PC-3 (cell line): ENCODE measurements at regions not wholly inside any gene's neighbourhood (a gene's known extent, or its start where the extent isn't known, plus 50 kb on each side); places are given as distances from the start of the nearest gene placed in this dataset.

ENCODE experiments used
- ATAC-seq: fragments of 200-7000 bp; cut with Tn5 transposase; 2 replicates; pipeline ENCODE4 v1.9.1; 2020; ENCODE audit warnings: mild to moderate bottlenecking, moderate library complexity
- BruUV-seq: library from RNA; stranded (reverse); fragments of 400-500 nt; replicated peaks from 2 replicates; lab custom pipeline; 2021; lab: Mats Ljungman, UMichigan
- CTCF ChIA-PET: fragments of 300-600 bp; sonication (Branson Sonifier 250); formaldehyde crosslinking; loops from one replicate; lab custom pipeline; 2022; ENCODE audit warnings: antibody characterized with exemption; lab: Charles Lee
- POLR2A ChIA-PET: fragments of 300-600 bp; sonication (Branson Sonifier 250); formaldehyde crosslinking; loops from one replicate; lab custom pipeline; 2022; ENCODE audit warnings: antibody characterized with exemption; ENCODE audit not compliant: unreplicated experiment; lab: Charles Lee
- DNase-seq: peaks from one replicate; pipeline ENCODE4 v3.0.0-alpha.2; 2015
- H2AFZ ChIP-seq: fragments of 300-600 bp; sonication (generic); 2 replicates; pipeline ENCODE4 v1.6.0; 2016; ENCODE audit warnings: antibody characterized with exemption, low read length
- H3F3A ChIP-seq: fragments of 300-600 bp; sonication (generic); one replicate; pipeline ENCODE4 v1.6.0; 2017; ENCODE audit warnings: antibody characterized with exemption, low read length, control low read depth, mild to moderate bottlenecking; ENCODE audit not compliant: unreplicated experiment
- H3K27ac ChIP-seq: fragments of 300-600 bp; sonication (generic); 2 replicates; pipeline ENCODE4 v1.5.1; 2016; ENCODE audit warnings: mild to moderate bottlenecking, low read length
- H3K27me3 ChIP-seq: fragments of 300-600 bp; sonication (generic); 2 replicates; pipeline ENCODE4 v1.6.1; 2016; ENCODE audit warnings: low read length, mixed read lengths
- H3K36me3 ChIP-seq: fragments of 300-600 bp; sonication (generic); 2 replicates; pipeline ENCODE4 v1.6.1; 2016; ENCODE audit warnings: low read depth, mixed run types, low read length, mixed read lengths
- H3K4me1 ChIP-seq: fragments of 300-600 bp; sonication (generic); 2 replicates; pipeline ENCODE4 v1.5.1; 2016; ENCODE audit warnings: low read length; ENCODE audit not compliant: insufficient read depth
- H3K4me2 ChIP-seq: fragments of 300-600 bp; sonication (generic); 2 replicates; pipeline ENCODE4 v1.6.0; 2016; ENCODE audit warnings: low read length
- H3K4me3 ChIP-seq: fragments of 300-600 bp; sonication (generic); 2 replicates; pipeline ENCODE4 v1.5.1; 2016; ENCODE audit warnings: mild to moderate bottlenecking, low read length, mixed read lengths
- H3K79me2 ChIP-seq: fragments of 300-600 bp; sonication (generic); 2 replicates; pipeline ENCODE4 v1.6.1; 2017; ENCODE audit warnings: low read length, mixed read lengths
- H3K9ac ChIP-seq: fragments of 300-600 bp; sonication (generic); 2 replicates; pipeline ENCODE4 v1.6.0; 2016; ENCODE audit warnings: mild to moderate bottlenecking, low read length
- H3K9me2 ChIP-seq: fragments of 300-600 bp; sonication (generic); replicated peaks from 2 replicates; pipeline ENCODE4 v1.6.1; 2016; ENCODE audit warnings: mixed run types, low read length, mixed read lengths
- H3K9me3 ChIP-seq: fragments of 300-600 bp; sonication (generic); 2 replicates; pipeline ENCODE4 v1.6.1; 2016; ENCODE audit warnings: low read length, mixed read lengths
- H4K20me1 ChIP-seq: fragments of 300-600 bp; sonication (generic); 2 replicates; pipeline ENCODE4 v1.6.1; 2016; ENCODE audit warnings: low read length, mixed read lengths
- EZH2 ChIP-seq: fragments of 300-600 bp; sonication (generic); IDR thresholded peaks from one replicate; pipeline ENCODE4 v1.6.1; 2017; ENCODE audit warnings: antibody characterized with exemption, mild to moderate bottlenecking, low read length; ENCODE audit not compliant: unreplicated experiment
- EZH2phosphoT487 ChIP-seq: fragments of 300-600 bp; sonication (generic); IDR thresholded peaks from 2 replicates; pipeline ENCODE4 v1.6.1; 2018; ENCODE audit warnings: mild to moderate bottlenecking, antibody characterized with exemption, low read length, borderline replicate concordance
- intact Hi-C: fragments of 100-400 bp; cut with micrococcal nuclease; formaldehyde crosslinking; loops from 2 replicates; pipeline ENCODE4 v1.9.0; 2023
- TF ChIP-seq, protein P1 (sequence below): fragments of 300-600 bp; sonication (generic); conservative IDR thresholded peaks from 2 replicates; pipeline ENCODE4 v1.5.1; 2017; ENCODE audit warnings: antibody characterized with exemption, low read depth, mild to moderate bottlenecking, low read length

DNA sequence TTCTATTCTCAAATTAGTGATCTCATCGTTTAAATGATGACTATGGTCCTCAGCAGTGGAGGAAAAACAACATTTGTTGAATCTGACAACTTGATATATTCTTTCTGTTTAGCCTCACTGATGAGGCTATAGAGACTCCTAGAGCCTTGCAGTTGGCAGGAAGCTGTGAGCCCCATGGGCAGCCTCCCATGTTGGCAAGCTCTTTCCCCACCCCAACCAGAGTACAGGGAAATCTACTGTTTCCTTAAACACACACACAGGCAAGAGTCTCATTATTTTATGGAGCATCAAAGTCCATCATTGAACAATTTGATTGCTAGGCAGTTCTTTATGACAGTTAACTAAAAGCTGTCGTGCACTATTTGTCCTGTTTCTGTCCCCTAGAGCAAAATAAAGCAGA lies 498.2 kb upstream of the CITED2 start:
- CTCF ChIA-PET: no interaction called here

DNA sequence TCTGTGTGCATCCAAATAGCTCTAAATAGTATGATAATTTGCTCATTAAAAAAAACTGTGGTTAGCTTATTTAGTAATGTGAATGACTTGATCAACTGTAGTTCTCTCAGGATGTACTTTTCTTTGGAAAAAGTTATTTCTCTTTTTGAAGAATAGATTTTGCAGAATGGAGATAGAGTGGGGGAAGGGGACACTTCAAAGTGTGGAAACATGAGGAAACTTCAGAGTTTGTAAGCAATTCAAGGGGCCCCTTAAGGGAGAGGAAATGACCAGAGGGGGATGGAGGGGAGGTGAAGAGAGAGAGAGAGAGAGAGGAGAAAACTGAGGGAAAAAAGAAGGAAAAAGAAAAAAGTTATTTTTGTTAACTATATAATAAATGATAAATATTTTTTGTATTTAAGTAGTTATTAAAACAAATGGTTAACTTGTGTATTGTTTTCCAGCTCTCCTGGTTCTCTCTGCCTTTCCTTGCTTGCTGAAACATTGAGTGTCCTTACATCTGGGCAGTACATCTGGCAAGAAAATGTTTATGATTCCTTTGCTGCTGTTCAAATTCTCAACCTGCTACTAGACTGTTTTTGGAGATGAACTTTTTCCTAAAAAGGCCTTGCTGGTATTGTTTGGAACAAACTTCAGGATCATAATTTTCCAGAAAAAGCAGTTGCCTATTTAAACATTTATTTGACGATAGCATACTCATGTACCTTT lies 497.5 kb upstream of the CITED2 start:
- BruUV-seq: no TSS peak
- no peaks in the 10 kb centered on the region for H3K9me2 ChIP-seq
- no peaks in the 10 kb centered on the region for H3K4me1 ChIP-seq
- intact Hi-C loops: no loop called here
- no peaks in the 10 kb centered on the region for H3F3A ChIP-seq
- no peaks in the 10 kb centered on the region for H3K36me3 ChIP-seq
- H3K79me2 ChIP-seq: no peaks in the 10 kb centered on the region
- DNase-seq: no peak
- no peak overlapping the region for H3K9ac ChIP-seq
- no peak overlapping the region for H3K27ac ChIP-seq
- H4K20me1 ChIP-seq: no peaks in the 10 kb centered on the region
- POLR2A ChIA-PET: interaction anchor here (0.6 kb wide), 1 partner anchor 171 kb away, joined by 18 read pairs; no protein-coding TSS in a partner anchor
- ATAC-seq: no peak
- no peak overlapping the region for H3K4me3 ChIP-seq
- no peaks in the 10 kb centered on the region for H3K9me3 ChIP-seq
- H3K27me3 ChIP-seq: no peaks in the 10 kb centered on the region
- TF ChIP-seq, protein P1, sequence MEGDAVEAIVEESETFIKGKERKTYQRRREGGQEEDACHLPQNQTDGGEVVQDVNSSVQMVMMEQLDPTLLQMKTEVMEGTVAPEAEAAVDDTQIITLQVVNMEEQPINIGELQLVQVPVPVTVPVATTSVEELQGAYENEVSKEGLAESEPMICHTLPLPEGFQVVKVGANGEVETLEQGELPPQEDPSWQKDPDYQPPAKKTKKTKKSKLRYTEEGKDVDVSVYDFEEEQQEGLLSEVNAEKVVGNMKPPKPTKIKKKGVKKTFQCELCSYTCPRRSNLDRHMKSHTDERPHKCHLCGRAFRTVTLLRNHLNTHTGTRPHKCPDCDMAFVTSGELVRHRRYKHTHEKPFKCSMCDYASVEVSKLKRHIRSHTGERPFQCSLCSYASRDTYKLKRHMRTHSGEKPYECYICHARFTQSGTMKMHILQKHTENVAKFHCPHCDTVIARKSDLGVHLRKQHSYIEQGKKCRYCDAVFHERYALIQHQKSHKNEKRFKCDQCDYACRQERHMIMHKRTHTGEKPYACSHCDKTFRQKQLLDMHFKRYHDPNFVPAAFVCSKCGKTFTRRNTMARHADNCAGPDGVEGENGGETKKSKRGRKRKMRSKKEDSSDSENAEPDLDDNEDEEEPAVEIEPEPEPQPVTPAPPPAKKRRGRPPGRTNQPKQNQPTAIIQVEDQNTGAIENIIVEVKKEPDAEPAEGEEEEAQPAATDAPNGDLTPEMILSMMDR: no peak
- no peak for TF ChIP-seq EZH2
- TF ChIP-seq EZH2phosphoT487: no peak
- CTCF ChIA-PET: no interaction called here
- no peak overlapping the region for H3K4me2 ChIP-seq
- no peak overlapping the region for H2AFZ ChIP-seq

More for the DNA sequence above, 498.2 kb upstream of the CITED2 start:
- no TSS peak for BruUV-seq
- Histone ChIP-seq H4K20me1 (no peaks in the 10 kb centered on the region), H3K9ac (no peak overlapping the region), H2AFZ (no peak overlapping the region), H3K9me2 (no peaks in the 10 kb centered on the region), H3K79me2 (no peaks in the 10 kb centered on the region), H3K4me1 (no peaks in the 10 kb centered on the region), H3K36me3 (no peaks in the 10 kb centered on the region), H3K4me3 (no peak overlapping the region), H3K4me2 (no peak overlapping the region), H3K27me3 (no peaks in the 10 kb centered on the region), H3F3A (no peaks in the 10 kb centered on the region), H3K27ac (no peak overlapping the region), H3K9me3 (no peaks in the 10 kb centered on the region)
- ATAC-seq (no peak), DNase-seq (no peak)
- TF ChIP-seq EZH2phosphoT487 (no peak), EZH2 (no peak)
- TF ChIP-seq, protein P1: no peak
- POLR2A ChIA-PET: no interaction called here
- intact Hi-C loops: no loop called here

DNA sequence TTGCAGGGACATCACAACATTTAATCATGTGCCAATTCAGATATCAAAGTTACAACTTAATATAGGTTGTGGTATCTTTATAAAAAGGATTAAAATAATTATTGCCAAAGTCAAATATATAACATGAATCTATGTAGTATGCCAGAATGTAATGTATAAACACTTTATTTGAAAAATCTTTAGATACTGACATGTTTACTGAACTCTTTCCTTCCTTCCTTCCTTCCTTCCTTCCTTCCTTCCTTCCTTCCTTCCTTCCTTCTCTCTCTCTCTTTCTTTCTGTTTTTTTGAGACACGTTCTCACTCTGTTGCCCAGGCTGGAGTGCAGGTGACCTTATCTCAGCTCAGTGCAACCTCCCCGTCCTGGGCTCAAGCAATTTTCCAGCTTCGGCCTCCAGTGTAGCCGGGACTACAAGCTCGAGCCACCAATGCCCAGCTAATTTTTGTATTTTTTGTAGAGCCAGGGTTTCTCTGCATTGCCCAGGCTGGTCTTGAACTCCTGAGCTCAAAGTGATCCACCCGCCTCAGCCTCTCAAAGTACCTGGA lies 496.8 kb upstream of the CITED2 start:
- no peak for TF ChIP-seq EZH2
- TF ChIP-seq EZH2phosphoT487: no peak
- TF ChIP-seq, protein P1: no peak
- Histone ChIP-seq H2AFZ (no peak overlapping the region), H3K9me2 (no peaks in the 10 kb centered on the region), H3K79me2 (no peaks in the 10 kb centered on the region), H3K4me1 (no peaks in the 10 kb centered on the region), H3K27me3 (no peaks in the 10 kb centered on the region), H3K36me3 (no peaks in the 10 kb centered on the region), H3K9me3 (no peaks in the 10 kb centered on the region), H3K4me2 (no peak overlapping the region), H3K9ac (no peak overlapping the region), H4K20me1 (no peaks in the 10 kb centered on the region), H3F3A (no peaks in the 10 kb centered on the region), H3K4me3 (no peak overlapping the region), H3K27ac (no peak overlapping the region)
- DNase-seq: no peak
- ChIA-PET CTCF (no interaction called here), POLR2A (interaction anchor here (0.6 kb wide), 1 partner anchor 171 kb away, joined by 18 read pairs; no protein-coding TSS in a partner anchor)
- intact Hi-C loops: no loop called here
- no TSS peak for BruUV-seq
- ATAC-seq: no peak
